Neural progenitor cell (in vitro differentiated cells): ENCODE measurements at regions not wholly inside any gene's neighbourhood (a gene's known extent, or its start where the extent isn't known, plus 50 kb on each side); places are given as distances from the start of the nearest gene placed in this dataset.

Experiments
- DNase-seq: peaks from one replicate; pipeline ENCODE4 v3.0.0-alpha.2; 2016; ENCODE audit warnings: low spot score
- H2AFZ ChIP-seq: fragments of 200-600 bp; sonication (generic); replicated peaks from 2 replicates; pipeline ENCODE4 v1.6.1; 2016; ENCODE audit warnings: antibody characterized with exemption
- H3F3A ChIP-seq: fragments of 200-600 bp; sonication (generic); 2 replicates; pipeline ENCODE4 v1.6.1; 2016; ENCODE audit warnings: antibody characterized with exemption, low read depth
- H3K27ac ChIP-seq: fragments of 200-600 bp; sonication (generic); 2 replicates; pipeline ENCODE4 v1.5.1; 2016; ENCODE audit warnings: mild to moderate bottlenecking
- H3K27me3 ChIP-seq: fragments of 200-600 bp; sonication (generic); 2 replicates; pipeline ENCODE4 v1.6.1; 2016; ENCODE audit warnings: mild to moderate bottlenecking, moderate library complexity
- H3K36me3 ChIP-seq: fragments of 200-600 bp; sonication (generic); 2 replicates; pipeline ENCODE4 v1.5.1; 2016
- H3K4me1 ChIP-seq: fragments of 200-600 bp; sonication (generic); 2 replicates; pipeline ENCODE4 v1.6.1; 2016; ENCODE audit warnings: mixed run types
- H3K4me2 ChIP-seq: fragments of 200-600 bp; sonication (generic); 2 replicates; pipeline ENCODE4 v1.6.1; 2016
- H3K4me3 ChIP-seq: fragments of 200-600 bp; sonication (generic); 2 replicates; pipeline ENCODE4 v1.5.1; 2016
- H3K79me2 ChIP-seq: fragments of 200-600 bp; sonication (generic); 2 replicates; pipeline ENCODE4 v1.6.1; 2016; ENCODE audit warnings: low read depth
- H3K9ac ChIP-seq: fragments of 200-600 bp; sonication (generic); 2 replicates; pipeline ENCODE4 v1.6.1; 2016
- H3K9me3 ChIP-seq: fragments of 200-600 bp; sonication (generic); 2 replicates; pipeline ENCODE4 v1.5.1; 2016; ENCODE audit warnings: low read depth
- H4K20me1 ChIP-seq: fragments of 200-600 bp; sonication (generic); 2 replicates; pipeline ENCODE4 v1.6.1; 2016; ENCODE audit warnings: low read depth
- H3K27ac Mint-ChIP-seq: 3 replicates; pipeline ENCODE4 v1.8.0; 2021; ENCODE audit warnings: mixed read lengths
- H3K27me3 Mint-ChIP-seq: 2 replicates; pipeline ENCODE4 v1.8.0; 2022; ENCODE audit warnings: low read depth, mild to moderate bottlenecking, inconsistent platforms, moderate library complexity, mixed read lengths; ENCODE audit not compliant: insufficient read depth
- H3K36me3 Mint-ChIP-seq: 3 replicates; pipeline ENCODE4 v1.8.0; 2021; ENCODE audit warnings: mixed read lengths
- H3K4me1 Mint-ChIP-seq: 3 replicates; pipeline ENCODE4 v1.8.0; 2021; ENCODE audit warnings: mixed read lengths
- H3K4me3 Mint-ChIP-seq: 3 replicates; pipeline ENCODE4 v1.8.0; 2021; ENCODE audit warnings: mild to moderate bottlenecking, moderate library complexity, mixed read lengths
- H3K9me3 Mint-ChIP-seq: 3 replicates; pipeline ENCODE4 v1.8.0; 2020; ENCODE audit warnings: mixed read lengths
- CTCF ChIP-seq: fragments of 200-600 bp; sonication (generic); IDR thresholded peaks from 2 replicates; pipeline ENCODE4 v1.5.1; 2017; ENCODE audit warnings: antibody characterized with exemption, mild to moderate bottlenecking
- EZH2 ChIP-seq: fragments of 200-600 bp; sonication (generic); IDR thresholded peaks from 2 replicates; pipeline ENCODE4 v1.6.1; 2017; ENCODE audit warnings: antibody characterized with exemption, mild to moderate bottlenecking, moderate library complexity
- EZH2phosphoT487 ChIP-seq: fragments of 200-600 bp; sonication (generic); IDR thresholded peaks from 2 replicates; pipeline ENCODE4 v1.6.1; 2017; ENCODE audit warnings: antibody characterized with exemption

- H3K27ac ChIP-seq = no peak overlapping the region
- TF ChIP-seq CTCF = no peak
- TF ChIP-seq EZH2 = no peak
- TF ChIP-seq EZH2phosphoT487 = no peak
- peaks cover 1% of the 10 kb centered on the region for H3K9me3 Mint-ChIP-seq
- no peaks in the 10 kb centered on the region for H3K79me2 ChIP-seq
- H3K4me3 Mint-ChIP-seq = no peak overlapping the region
- no peaks in the 10 kb centered on the region for H3K36me3 Mint-ChIP-seq
- H3K27ac Mint-ChIP-seq = no peak overlapping the region
- H3K9me3 ChIP-seq = no peaks in the 10 kb centered on the region
- no peak overlapping the region for H3K9ac ChIP-seq
- H3K4me1 Mint-ChIP-seq = peaks cover 4% of the 10 kb centered on the region
- DNase-seq = no peak
- H3K36me3 ChIP-seq = no peaks in the 10 kb centered on the region
- H3K4me2 ChIP-seq = no peak overlapping the region
- H3K27me3 ChIP-seq = no peaks in the 10 kb centered on the region
- no peak overlapping the region for H3K4me3 ChIP-seq
- no peak overlapping the region for H2AFZ ChIP-seq
- no peaks in the 10 kb centered on the region for H3K4me1 ChIP-seq
- H4K20me1 ChIP-seq = no peaks in the 10 kb centered on the region
- no peaks in the 10 kb centered on the region for H3F3A ChIP-seq
- H3K27me3 Mint-ChIP-seq = peaks cover 3% of the 10 kb centered on the region
These were observed 67.2 kb downstream of the MAF start for GRCh38 chr16:79533292-79533691.

GRCh38 chr16:79532785-79533184, 67.8 kb downstream of the MAF start:
- Histone ChIP-seq H3K9ac (no peak overlapping the region), H3K27ac (no peak overlapping the region), H3K4me2 (no peak overlapping the region), H3K79me2 (no peaks in the 10 kb centered on the region), H3K27me3 (no peaks in the 10 kb centered on the region), H4K20me1 (no peaks in the 10 kb centered on the region), H3K4me3 (no peak overlapping the region), H2AFZ (no peak overlapping the region), H3K36me3 (no peaks in the 10 kb centered on the region), H3F3A (no peaks in the 10 kb centered on the region), H3K9me3 (no peaks in the 10 kb centered on the region), H3K4me1 (no peaks in the 10 kb centered on the region)
- H3K4me1 Mint-ChIP-seq = peaks cover 4% of the 10 kb centered on the region
- H3K4me3 Mint-ChIP-seq = no peak overlapping the region
- TF ChIP-seq EZH2 = no peak
- TF ChIP-seq EZH2phosphoT487 = no peak
- TF ChIP-seq CTCF = no peak
- H3K9me3 Mint-ChIP-seq = peaks cover 4% of the 10 kb centered on the region
- no peak overlapping the region for H3K27ac Mint-ChIP-seq
- peaks cover 3% of the 10 kb centered on the region for H3K27me3 Mint-ChIP-seq
- H3K36me3 Mint-ChIP-seq = no peaks in the 10 kb centered on the region
- no peak for DNase-seq

- peaks cover 4% of the 10 kb centered on the region for H3K4me1 Mint-ChIP-seq
- Histone ChIP-seq H3K4me1 (no peaks in the 10 kb centered on the region), H3K4me2 (no peak overlapping the region), H3F3A (no peaks in the 10 kb centered on the region), H3K36me3 (no peaks in the 10 kb centered on the region), H3K27me3 (no peaks in the 10 kb centered on the region), H3K79me2 (no peaks in the 10 kb centered on the region), H3K4me3 (no peak overlapping the region), H3K27ac (no peak overlapping the region), H2AFZ (no peak overlapping the region), H3K9ac (no peak overlapping the region), H4K20me1 (no peaks in the 10 kb centered on the region), H3K9me3 (no peaks in the 10 kb centered on the region)
- H3K27me3 Mint-ChIP-seq = peaks cover 3% of the 10 kb centered on the region
- no peak overlapping the region for H3K4me3 Mint-ChIP-seq
- peaks cover 2% of the 10 kb centered on the region for H3K36me3 Mint-ChIP-seq
- DNase-seq = no peak
- TF ChIP-seq CTCF (no peak), EZH2phosphoT487 (no peak), EZH2 (no peak)
- H3K9me3 Mint-ChIP-seq = peaks cover 4% of the 10 kb centered on the region
- H3K27ac Mint-ChIP-seq = no peak overlapping the region
These were observed 68.3 kb downstream of the MAF start for GRCh38 chr16:79532273-79532672.

- H3K27ac ChIP-seq = no peak overlapping the region
- peaks cover 3% of the 10 kb centered on the region for H3K27me3 Mint-ChIP-seq
- DNase-seq = no peak
- no peaks in the 10 kb centered on the region for H3K36me3 ChIP-seq
- peaks cover 2% of the 10 kb centered on the region for H3K36me3 Mint-ChIP-seq
- H3K9ac ChIP-seq = no peak overlapping the region
- no peaks in the 10 kb centered on the region for H3K27me3 ChIP-seq
- TF ChIP-seq EZH2phosphoT487 (no peak), CTCF (no peak), EZH2 (no peak)
- no peak overlapping the region for H3K4me2 ChIP-seq
- no peak overlapping the region for H2AFZ ChIP-seq
- no peak overlapping the region for H3K27ac Mint-ChIP-seq
- H3F3A ChIP-seq = peaks cover 6% of the 10 kb centered on the region
- H3K4me3 ChIP-seq = no peak overlapping the region
- H3K4me3 Mint-ChIP-seq = no peak overlapping the region
- H3K4me1 Mint-ChIP-seq = peaks cover 9% of the 10 kb centered on the region
- no peaks in the 10 kb centered on the region for H3K79me2 ChIP-seq
- no peaks in the 10 kb centered on the region for H4K20me1 ChIP-seq
- H3K9me3 ChIP-seq = no peaks in the 10 kb centered on the region
- peaks cover 6% of the 10 kb centered on the region for H3K9me3 Mint-ChIP-seq
- no peaks in the 10 kb centered on the region for H3K4me1 ChIP-seq
These were observed 72.2 kb downstream of the MAF start for GRCh38 chr16:79528338-79528737.
